HPDE6-E6E7 (cell line): ENCODE measurements at regions not wholly inside any gene's neighbourhood (a gene's known extent, or its start where the extent isn't known, plus 50 kb on each side); places are given as distances from the start of the nearest gene placed in this dataset.

Experiments used
- DNase-seq: peaks from one replicate; pipeline ENCODE4 v3.0.0; 2011; ENCODE audit warnings: missing footprints; ENCODE audit errors: extremely low spot score

DNA sequence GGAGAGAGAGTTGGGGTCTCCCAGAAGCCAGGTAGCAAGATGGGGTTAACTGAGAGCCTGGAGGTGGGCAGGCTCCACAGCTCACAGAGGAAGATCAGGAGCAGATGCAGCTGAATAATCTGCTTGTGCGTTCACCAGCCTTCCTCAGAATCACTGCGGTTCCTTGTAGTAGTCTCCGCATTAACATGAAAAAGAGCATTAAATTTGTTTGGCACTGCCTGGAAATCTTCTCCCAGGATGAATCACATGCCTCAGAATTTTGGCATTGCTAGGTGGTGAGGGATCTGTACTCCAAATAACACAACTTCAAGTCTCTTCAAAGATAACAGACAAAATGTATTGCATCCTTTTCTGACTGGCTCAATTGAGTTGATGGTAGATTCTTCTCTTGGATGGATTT lies 700.6 kb upstream of the ARRDC4 start:
- DNase-seq: no peak

DNA sequence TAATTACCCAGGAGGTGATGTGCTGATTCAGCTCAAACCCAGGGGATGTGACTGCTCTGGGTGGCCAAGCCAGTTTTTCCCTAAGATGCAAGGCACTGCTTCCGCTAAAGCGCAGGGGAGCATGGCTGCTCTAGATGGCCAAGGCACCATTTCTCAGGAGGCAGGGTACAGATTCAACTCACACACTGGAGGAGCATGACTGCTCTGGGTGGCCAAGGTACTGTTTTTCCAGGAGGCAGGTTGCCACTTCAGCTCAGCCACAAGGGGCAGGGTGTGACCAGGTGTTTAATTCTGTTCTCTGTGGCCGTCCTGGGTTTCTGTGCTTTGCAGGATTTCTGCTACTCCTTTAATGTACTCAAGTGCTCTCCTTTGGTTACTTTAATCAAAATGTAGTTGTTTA lies 659.3 kb upstream of the ARRDC4 start:
- DNase-seq: no peak

DNA sequence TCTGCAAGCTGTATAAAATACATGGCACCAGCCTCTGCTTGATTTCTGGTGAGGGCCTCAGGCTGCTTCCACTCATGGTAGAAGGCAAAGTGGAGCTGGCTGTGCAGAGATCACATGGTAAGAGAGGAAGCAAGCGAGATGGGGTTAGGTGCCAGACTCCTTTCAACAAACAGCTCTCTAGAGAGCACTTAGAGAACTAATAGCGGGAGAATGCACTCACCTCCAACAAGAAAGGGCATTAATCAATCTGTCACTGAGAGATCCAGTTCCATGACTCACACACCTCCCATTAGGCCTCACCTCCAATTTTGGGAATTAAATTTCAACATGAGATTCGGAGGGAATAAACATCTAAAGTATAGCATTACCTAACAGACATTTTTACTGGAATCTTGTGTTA lies 644.1 kb upstream of the ARRDC4 start:
- DNase-seq: no peak

DNA sequence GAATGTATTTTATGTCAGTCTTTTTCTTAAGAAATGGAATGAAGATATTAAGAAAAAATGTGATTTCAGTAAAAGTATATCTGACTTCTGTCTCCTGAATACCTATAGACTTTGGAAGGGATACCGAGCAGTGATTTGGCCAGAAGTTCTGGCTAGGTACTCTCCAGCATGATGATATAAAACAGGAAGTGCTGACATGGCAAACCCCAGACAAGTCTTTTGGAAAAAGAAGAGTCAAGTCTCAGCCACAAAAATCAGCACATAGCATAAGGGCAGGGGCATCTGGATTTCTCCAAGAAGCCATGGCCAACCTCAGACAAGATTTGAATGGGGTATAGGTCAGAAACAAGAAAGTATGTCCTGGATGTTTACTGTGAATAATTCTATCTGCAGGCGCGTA lies 643.3 kb upstream of the ARRDC4 start:
- DNase-seq: no peak

DNA sequence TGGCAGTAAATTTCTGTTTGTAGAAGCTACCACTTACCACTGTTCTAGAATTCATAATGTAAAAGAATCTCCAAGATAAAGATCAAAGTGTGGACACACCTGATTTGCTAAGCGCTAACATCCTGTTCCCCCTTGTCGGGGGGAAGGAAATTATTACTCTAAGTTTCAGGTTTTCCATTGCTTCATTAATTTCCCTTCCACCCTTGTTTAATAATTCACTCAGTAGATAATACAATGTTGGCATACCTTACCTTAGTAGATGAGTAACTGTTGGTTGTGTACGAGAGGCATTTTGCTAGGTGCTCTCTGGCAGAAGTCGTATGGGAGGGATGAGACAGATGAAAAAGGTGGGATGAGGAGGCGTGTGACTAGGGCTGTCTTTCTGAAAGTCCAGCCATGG lies 641.2 kb upstream of the ARRDC4 start:
- no peak for DNase-seq

DNA sequence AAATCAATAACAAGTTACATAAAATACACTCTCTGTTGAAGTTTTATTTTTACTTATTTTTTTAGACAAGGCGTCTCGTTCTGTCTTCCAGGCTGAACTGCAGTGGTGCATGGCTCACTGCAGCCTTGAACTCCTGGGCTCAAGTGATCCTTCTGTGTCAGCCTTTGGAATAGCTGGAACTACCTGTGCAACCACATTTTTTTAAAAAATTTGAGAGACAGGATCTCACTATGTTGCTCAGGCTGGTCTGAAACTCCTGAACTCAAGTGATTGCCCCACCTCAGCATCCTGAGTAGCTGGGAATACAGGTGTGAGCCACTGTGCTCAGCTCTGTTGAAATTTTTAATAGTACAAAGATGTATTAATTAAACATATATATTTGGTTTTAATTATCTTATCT lies 614.3 kb upstream of the ARRDC4 start:
- no peak for DNase-seq

DNA sequence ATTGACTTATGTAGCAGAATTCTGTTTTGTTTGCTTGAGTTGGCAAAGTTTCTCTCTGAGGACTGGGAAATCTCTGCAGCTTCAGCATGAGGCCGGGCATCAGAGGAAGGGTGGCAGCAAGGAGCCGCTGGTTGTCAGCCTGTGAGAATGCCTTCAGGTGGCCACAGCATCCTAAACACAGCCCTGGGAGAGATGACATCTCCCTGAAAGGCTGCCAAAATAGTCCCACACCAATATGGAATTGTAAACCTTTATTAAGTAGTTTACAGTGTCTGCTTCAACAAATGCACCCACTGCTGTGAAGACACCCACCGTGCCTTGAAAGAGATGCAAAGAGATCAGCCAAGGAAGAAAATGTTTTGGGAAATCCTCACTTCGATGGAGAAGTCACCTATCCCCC lies 609.7 kb upstream of the ARRDC4 start:
- DNase-seq: no peak

DNA sequence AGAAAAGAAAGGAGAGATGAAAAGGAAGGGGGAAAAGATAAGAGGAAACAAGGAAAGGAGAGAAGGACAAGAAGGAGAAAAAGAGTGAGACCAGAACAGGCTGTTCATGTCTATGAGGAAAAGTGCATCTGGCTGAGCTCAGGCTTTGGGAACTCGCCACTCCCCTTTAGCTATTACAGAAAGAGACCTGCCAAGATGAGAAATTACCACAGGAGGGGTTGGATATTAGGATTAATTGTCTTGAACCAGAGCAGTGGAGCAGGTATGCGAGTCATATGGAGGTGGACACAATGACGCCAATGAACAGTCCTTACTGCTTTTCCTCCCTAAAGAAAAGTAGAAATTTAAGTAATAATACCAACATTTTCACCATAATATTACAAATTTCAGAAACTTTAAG lies 577.0 kb upstream of the ARRDC4 start:
- no peak for DNase-seq

DNA sequence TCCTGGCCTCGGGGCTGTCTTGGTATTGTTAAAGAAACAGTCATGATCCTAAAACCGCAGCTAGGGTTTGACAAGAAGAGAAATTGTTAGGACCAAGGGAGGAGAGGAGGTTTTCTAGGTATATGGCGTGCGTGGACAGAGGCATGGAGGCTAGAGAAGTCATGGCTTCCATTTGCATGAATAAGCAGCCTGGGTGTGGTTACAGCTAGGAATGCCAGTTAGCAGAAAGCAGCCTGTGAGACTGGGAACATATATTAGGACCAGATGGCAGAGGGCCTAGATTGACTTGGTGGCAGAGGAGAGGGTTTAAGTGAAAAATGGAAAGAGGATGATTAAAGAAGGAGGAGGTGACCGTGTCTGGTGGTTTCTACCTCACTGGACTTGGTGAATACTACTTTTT lies 573.6 kb upstream of the ARRDC4 start:
- DNase-seq: no peak

DNA sequence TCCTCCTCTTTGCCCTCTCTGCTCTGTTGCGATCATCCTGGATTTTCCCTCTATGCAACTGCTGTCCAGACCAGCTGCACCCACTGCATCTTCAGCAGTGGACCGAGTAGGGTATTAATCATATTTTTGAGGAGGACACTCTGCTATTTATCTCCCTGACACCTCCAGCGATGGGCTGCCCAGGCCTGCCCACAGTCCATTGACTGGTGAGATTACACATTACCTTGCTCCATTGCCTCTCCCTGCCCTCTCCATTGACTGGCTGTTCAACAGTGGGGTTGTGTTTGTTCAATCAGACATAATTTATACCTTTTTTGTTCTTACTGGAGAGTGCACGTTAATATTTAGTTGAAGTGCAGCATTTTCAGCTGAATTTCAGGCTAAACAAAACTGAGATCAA lies 559.3 kb upstream of the ARRDC4 start:
- no peak for DNase-seq

DNA sequence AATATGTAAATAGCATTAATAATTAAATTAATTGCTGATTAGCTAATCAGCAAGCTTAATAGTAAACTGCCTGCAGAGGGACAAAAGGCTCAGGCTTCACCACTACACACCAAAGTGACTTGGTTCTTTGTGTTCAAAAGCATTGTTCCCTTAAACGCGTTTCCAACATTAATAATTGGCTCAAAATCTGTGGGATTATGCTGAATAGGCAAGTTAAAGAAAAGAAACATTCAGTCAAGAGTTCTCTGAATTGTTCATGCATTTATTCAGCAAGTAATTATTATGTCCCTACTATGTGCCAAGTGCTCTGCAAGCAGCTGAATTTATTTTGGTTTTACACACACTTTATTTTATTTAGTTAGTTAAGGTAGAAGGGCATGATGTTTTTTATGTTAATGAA lies 558.5 kb upstream of the ARRDC4 start:
- no peak for DNase-seq

DNA sequence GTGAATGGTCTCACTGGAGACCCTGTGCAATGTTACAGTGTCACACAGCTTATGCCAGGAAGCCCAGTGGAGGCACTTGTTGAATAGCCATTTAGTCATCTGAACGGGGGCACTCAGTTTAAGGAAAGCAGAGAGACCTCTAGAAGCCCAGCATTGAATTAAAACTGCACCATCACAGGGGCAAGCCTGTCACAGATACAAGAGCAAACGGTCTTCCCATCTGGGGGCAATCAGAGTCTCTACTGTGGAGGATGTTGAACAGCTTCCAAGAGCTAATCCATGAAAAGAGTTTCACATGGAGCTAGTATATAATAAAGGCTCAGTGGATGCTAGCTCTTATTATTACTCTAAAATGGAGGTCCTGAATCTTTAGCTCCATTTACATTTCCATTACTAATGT lies 553.7 kb upstream of the ARRDC4 start:
- DNase-seq: no peak

DNA sequence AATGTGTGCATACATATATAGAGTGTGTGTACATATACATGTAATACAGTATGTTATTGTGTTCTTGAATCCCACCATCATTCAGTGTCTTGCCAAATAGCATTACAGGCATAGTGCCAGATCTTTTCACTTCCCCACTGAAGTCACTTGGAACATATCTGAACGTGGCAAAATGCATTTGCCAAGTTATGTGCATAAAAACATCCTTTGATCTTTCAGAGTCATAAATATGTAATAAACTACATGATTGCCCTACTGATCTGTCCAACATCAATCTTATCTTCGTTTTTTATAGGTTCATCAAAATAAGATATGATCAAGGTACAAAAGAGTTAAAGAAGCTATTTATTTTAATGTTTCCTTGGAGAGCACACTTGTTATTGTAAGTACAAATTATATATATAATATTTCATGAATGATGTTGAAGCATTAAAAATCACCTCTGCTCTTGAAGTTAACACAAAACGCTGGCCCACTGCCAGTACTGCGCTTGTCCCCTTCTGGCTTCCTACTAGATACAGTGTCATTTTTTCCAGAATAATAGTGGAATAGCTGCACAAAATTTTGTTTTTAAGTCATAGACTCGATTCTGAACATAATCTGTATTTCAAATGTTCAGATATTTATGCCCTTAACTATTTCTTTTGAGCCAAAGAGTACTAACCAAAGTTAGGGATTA lies 549.5 kb upstream of the ARRDC4 start:
- no peak for DNase-seq

DNA sequence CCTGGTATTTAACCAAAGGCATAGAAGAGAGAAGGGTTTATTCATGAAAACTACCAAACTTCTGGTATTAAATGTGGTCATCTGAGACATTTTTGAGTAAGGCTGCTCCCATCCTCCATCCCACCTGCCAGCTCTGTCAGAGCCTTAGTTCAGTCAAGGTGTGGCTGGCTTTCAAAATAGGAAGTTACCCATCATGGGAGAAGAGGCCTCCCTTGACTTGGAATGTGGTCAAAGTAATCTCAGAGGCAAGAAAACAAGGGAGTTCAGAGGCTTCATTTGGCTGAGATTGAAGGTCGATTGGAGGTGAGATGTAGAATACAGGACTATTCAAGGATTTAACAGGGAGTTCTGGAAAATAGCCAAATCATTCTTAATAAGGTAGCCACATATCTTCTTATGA lies 540.4 kb upstream of the ARRDC4 start:
- no peak for DNase-seq

DNA sequence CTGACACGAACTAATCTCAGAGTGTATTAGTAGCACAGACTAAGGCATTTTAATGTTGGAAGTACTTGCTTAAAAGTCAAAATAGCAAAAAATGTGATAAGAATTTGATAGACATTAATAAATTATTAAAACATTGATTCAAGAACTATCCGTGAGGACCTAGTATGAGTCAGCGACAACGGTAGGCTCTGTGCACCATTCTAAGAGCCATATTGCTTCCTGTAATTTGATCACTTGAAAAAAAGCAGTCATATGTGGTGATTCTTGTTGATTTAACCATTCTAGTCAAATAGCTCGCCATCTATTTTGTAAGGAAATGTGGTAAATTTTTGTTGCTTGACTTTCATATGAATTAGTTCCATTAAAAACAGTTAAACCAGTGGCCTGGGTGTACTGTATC lies 534.9 kb upstream of the ARRDC4 start:
- no peak for DNase-seq

DNA sequence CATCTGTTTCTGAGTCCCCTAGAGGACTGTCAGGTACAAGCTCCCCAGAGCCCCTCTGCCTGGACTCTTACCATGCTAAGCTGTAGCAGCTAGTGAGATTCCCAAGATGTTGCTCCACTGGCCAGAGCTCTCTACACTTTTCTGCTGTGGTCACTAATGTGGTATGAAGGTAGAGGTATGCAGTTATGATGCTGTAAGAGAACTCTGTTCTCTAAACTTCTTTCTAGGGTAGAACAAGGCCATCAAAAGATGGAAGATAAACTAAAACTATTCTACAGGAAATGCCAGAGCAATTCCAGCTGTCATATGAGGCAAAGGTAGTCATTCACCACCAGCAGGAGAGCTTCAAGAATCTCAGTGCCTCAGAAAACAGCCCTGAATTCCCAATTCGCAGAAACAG lies 517.4 kb upstream of the ARRDC4 start:
- no peak for DNase-seq

DNA sequence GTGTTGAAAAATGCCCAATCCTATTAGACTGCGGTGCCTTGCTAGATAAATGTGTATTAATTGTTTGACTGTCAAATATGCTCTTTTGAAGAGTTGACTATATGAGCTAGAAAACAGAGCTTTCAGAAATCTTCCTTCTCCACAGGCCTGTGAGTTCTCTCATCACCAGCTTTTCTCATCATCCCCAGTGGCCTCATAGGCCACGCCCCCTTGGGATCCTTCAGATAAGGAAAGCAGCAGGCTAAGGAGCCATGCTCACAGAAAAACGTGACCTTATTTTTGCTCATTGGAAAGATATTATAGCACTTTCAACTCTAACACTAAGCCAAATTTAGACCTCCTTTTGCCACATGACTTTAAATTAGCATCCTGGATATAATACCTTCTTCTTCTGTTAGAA lies 514.4 kb upstream of the ARRDC4 start:
- no peak for DNase-seq

DNA sequence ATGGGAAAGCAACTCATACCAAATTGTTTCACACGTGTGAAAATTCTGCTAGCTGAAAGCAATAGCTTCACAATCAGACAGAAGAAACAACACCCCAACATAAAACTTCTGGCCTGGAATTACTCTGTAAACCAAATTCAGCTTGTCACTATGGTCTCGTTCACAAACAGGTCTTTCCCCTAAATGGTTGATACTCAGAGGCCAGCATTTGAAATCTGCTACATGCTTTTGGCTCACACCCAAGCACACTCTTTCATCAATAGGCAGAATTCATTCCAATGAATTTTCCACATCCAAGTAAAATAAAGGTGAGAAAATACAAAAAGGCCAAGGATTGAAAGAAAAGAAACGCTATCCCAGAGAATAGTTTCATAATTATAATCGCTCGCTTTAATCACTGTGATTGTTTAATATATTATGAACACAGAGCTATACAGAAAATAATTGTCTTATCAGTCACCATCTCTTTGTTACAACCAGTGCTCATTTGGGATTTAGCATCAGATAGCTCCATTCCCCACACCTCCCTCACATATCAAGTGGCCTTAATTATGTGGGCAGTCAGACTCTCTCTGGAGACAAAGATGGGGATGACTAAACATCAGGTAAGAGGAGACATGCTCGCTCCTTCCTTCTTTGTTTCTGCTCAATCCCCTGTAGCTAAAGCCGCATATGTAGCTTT lies 503.8 kb upstream of the ARRDC4 start:
- no peak for DNase-seq

DNA sequence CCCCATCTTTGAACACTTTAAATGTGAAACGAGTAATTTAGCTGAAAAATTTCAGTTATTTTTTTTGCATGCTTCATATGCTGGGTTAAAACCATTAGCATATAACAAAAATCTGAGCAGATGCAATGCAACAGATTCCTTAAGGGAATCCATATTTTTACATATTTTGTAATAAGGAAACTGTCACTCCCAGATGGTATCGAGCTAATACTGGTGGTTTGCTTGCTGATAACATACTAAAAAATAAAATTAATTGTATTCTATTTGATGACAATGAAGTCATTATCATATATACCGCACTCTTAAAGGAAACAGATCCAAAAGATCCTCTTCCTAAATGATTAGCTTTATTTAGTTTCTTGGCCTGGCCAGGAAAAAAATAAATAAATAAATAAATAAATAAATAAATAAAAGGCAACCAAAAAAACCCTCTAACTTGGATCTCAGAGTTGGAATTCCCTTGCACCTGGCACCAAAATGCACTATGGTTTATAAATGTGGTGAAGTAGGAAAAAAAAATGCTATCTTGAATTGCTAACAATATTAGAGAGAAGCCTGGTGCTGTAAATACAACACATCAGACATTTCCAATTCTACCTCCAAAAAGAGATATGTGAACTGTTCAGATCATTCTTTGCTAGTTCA lies 503.2 kb upstream of the ARRDC4 start:
- DNase-seq: no peak

DNA sequence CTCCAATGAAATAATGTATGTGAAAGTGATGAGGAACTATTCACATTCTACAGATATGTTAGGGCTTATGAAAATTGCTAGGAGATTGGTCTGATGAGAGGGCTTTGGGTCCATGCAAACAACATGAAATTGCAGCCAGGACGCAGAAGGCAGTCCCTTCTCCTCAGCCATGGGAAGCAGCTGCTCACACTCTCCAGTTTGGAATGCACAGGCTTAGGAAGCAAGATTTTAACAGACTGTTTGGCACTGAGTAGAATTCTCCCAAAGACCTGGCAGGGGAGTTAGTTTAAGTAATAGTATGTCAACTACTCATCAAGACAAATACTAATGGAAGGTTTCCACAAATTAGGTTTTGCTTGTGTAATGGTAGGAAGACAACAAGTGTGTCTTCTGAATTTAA lies 500.7 kb upstream of the ARRDC4 start:
- DNase-seq: no peak

DNA sequence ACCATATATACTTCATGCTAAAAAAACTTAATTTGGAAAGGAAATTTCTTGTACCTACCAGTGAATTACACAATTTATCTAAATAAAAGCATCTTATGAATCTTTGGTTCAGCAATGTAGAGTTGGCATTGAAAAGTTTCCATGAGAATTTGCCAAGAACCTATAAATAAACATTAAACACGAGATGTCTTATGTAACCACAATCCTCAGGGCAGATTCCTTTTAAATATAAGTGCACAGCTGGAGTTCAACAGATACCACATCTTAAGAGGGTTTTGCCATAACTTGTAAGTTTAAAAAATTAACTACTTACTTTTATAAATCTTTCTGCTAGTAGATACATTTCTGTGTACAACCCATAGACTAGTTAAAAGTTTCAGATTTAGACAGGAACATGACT lies 499.3 kb upstream of the ARRDC4 start:
- DNase-seq: no peak

DNA sequence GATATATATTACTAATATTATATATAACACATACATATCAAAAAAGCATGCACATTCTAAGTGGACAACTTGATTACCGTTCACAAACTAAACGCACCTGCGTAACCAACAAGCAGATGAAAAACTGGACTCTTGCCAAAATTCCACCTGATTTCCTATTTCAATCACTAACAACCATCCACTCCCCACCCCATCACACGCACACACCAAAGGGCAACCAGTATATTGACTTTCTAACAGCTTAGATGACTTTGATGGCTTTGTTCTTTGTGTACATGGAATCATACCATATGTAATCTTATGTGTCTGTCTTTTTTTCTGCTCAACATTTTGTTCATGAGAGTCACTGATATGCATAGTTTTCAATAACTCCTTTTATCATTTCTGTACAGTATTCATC lies 496.8 kb upstream of the ARRDC4 start:
- DNase-seq: no peak

DNA sequence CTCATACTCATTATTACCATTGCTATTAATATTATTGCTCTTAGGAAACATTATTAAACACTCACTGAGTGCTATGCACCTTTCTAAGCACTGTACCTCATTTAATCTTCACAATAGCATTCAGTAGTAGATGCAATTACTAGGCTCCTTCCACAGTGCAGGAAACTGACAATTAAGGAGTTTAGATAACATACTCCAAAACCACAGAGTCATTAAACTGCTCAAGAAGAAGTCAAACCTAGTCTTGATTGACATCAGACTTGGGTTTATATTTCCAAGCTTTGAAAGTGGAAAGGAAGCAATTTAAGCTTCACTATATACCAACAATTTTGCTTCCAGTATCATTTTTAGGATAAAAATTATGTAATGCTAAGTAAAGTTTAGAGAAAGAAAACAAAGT lies 490.1 kb upstream of the ARRDC4 start:
- DNase-seq: no peak

DNA sequence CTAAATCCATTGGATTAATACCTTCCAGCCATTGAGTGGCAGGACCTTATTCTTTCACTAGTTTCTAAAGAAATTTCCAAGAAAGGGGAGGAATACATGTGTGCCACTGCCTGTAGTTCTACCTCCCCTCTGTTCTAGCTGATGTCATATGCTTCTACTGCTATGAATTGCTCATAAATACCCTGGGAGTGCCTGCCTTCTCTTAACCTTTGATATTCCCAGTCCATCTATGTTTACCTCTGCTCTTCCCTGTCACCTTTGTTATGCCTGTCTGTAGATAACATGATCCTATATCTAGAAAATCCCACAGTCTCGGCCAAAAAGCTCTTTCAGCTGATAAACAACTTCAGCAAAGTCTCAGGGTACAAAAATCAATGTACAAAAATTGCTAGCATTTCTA lies 486.9 kb upstream of the ARRDC4 start:
- no peak for DNase-seq
